H9 (cell line): ENCODE measurements at regions not wholly inside any gene's neighbourhood (a gene's known extent, or its start where the extent isn't known, plus 50 kb on each side); places are given as distances from the start of the nearest gene placed in this dataset.

Experiments
- DNase-seq: peaks from one replicate; pipeline ENCODE4 v3.0.0-alpha.2; 2017
- H2AFZ ChIP-seq: one replicate; pipeline ENCODE4 v1.6.1; 2013; ENCODE audit warnings: mild to moderate bottlenecking, low read length, control low read depth, moderate library complexity
- H2AK5ac ChIP-seq: 2 replicates; pipeline ENCODE4 v1.6.1; 2013; ENCODE audit warnings: low read length, control low read depth, mixed read lengths; ENCODE audit not compliant: insufficient read length
- H2BK120ac ChIP-seq: one replicate; pipeline ENCODE4 v1.6.1; 2013; ENCODE audit warnings: low read depth, mild to moderate bottlenecking, low read length, control low read depth, inconsistent platforms; ENCODE audit not compliant: poor library complexity, severe bottlenecking
- H2BK12ac ChIP-seq: 2 replicates; pipeline ENCODE4 v1.6.1; 2013; ENCODE audit warnings: low read length, control low read depth, mixed read lengths, low read depth; ENCODE audit not compliant: insufficient read length
- H2BK15ac ChIP-seq: 2 replicates; pipeline ENCODE4 v1.6.1; 2013; ENCODE audit warnings: low read depth, low read length, control low read depth
- H2BK20ac ChIP-seq: one replicate; pipeline ENCODE4 v1.6.1; 2013; ENCODE audit warnings: low read depth, mild to moderate bottlenecking, low read length, control low read depth, inconsistent platforms; ENCODE audit not compliant: poor library complexity, severe bottlenecking
- H2BK5ac ChIP-seq: 2 replicates; pipeline ENCODE4 v1.6.1; 2013; ENCODE audit warnings: low read length, control low read depth, mixed read lengths; ENCODE audit not compliant: insufficient read length
- H3K14ac ChIP-seq: 2 replicates; pipeline ENCODE4 v1.6.1; 2013; ENCODE audit warnings: low read length, control low read depth; ENCODE audit not compliant: insufficient read depth
- H3K18ac ChIP-seq: 2 replicates; pipeline ENCODE4 v1.6.1; 2013; ENCODE audit warnings: low read depth, mild to moderate bottlenecking, mixed read lengths, low read length, control low read depth; ENCODE audit not compliant: insufficient read length
- H3K23ac ChIP-seq: 2 replicates; pipeline ENCODE4 v1.6.1; 2013; ENCODE audit warnings: low read length, control low read depth, mixed read lengths, low read depth; ENCODE audit not compliant: insufficient read length
- H3K23me2 ChIP-seq: 2 replicates; pipeline ENCODE4 v1.6.1; 2013; ENCODE audit warnings: low read depth, mild to moderate bottlenecking, mixed read lengths, low read length, control low read depth; ENCODE audit not compliant: insufficient read length, poor library complexity, severe bottlenecking
- H3K27ac ChIP-seq: 2 replicates; pipeline ENCODE4 v1.5.1; 2013; ENCODE audit warnings: low read length, control low read depth, mixed read lengths, low read depth; ENCODE audit not compliant: insufficient read length
- H3K27me3 ChIP-seq: 2 replicates; pipeline ENCODE4 v1.6.1; 2013; ENCODE audit warnings: low read length, control low read depth, inconsistent platforms; ENCODE audit not compliant: insufficient read depth
- H3K4ac ChIP-seq: 2 replicates; pipeline ENCODE4 v1.6.1; 2013; ENCODE audit warnings: low read depth, mild to moderate bottlenecking, control low read depth, inconsistent platforms, low read length, moderate library complexity
- H3K4me1 ChIP-seq: 2 replicates; pipeline ENCODE4 v1.6.1; 2013; ENCODE audit warnings: low read length, control low read depth, inconsistent platforms; ENCODE audit not compliant: insufficient read depth
- H3K4me2 ChIP-seq: 2 replicates; pipeline ENCODE4 v1.6.1; 2013; ENCODE audit warnings: low read length, control low read depth, mixed read lengths; ENCODE audit not compliant: insufficient read length, insufficient read depth
- H3K56ac ChIP-seq: 2 replicates; pipeline ENCODE4 v1.6.1; 2013; ENCODE audit warnings: low read depth, mild to moderate bottlenecking, mixed read lengths, low read length, control low read depth; ENCODE audit not compliant: insufficient read length
- H3K79me1 ChIP-seq: 2 replicates; pipeline ENCODE4 v1.6.1; 2013; ENCODE audit warnings: low read depth, mild to moderate bottlenecking, moderate library complexity, low read length, control low read depth, inconsistent platforms; ENCODE audit not compliant: insufficient read depth, poor library complexity, severe bottlenecking
- H3K79me2 ChIP-seq: 2 replicates; pipeline ENCODE4 v1.6.1; 2013; ENCODE audit warnings: low read length, control low read depth, inconsistent platforms; ENCODE audit not compliant: insufficient read depth
- H3K9ac ChIP-seq: 2 replicates; pipeline ENCODE4 v1.6.1; 2013; ENCODE audit warnings: low read length, control low read depth, mixed read lengths; ENCODE audit not compliant: insufficient read length; ENCODE audit errors: extremely low read depth
- H3K9me3 ChIP-seq: one replicate; pipeline ENCODE4 v1.6.1; 2013; ENCODE audit warnings: low read depth, low read length, inconsistent platforms; ENCODE audit not compliant: control insufficient read depth
- H3T11ph ChIP-seq: one replicate; pipeline ENCODE4 v1.6.1; 2013; ENCODE audit warnings: mild to moderate bottlenecking, low read length, control low read depth, inconsistent platforms
- H4K20me1 ChIP-seq: one replicate; pipeline ENCODE4 v1.6.1; 2013; ENCODE audit not compliant: control insufficient read depth, insufficient read length, insufficient read depth
- H4K5ac ChIP-seq: 2 replicates; pipeline ENCODE4 v1.6.1; 2013; ENCODE audit warnings: low read depth, mild to moderate bottlenecking, mixed read lengths, low read length, control low read depth; ENCODE audit not compliant: insufficient read length
- H4K8ac ChIP-seq: replicated peaks from 2 replicates; pipeline ENCODE4 v1.6.1; 2013; ENCODE audit warnings: low read length, control low read depth, mixed read lengths, low read depth; ENCODE audit not compliant: insufficient read length
- H4K91ac ChIP-seq: 2 replicates; pipeline ENCODE4 v1.6.1; 2013; ENCODE audit warnings: low read depth, mild to moderate bottlenecking, moderate library complexity, mixed read lengths, low read length, control low read depth; ENCODE audit not compliant: insufficient read length
- H3K27ac Mint-ChIP-seq, 3 experiments: 2 replicates in 2 of 3; 3 replicates in 1 of 3; pipeline ENCODE4 v1.8.0; 2020 to 2021; ENCODE audit warnings: mixed read lengths in 3 of 3, mild to moderate bottlenecking in 1 of 3, moderate library complexity in 1 of 3
- H3K27me3 Mint-ChIP-seq: 2 replicates; pipeline ENCODE4 v1.8.0; 2021; ENCODE audit warnings: low read depth, mild to moderate bottlenecking, moderate library complexity, mixed read lengths
- H3K36me3 Mint-ChIP-seq, 3 experiments: 2 replicates in 2 of 3; 3 replicates in 1 of 3; pipeline ENCODE4 v1.8.0; 2020 to 2021; ENCODE audit warnings: low read depth in 3 of 3, mixed read lengths in 3 of 3; ENCODE audit not compliant: insufficient read depth in 1 of 3
- H3K4me1 Mint-ChIP-seq, 2 experiments: 2 replicates each; pipeline ENCODE4 v1.8.0; 2020; ENCODE audit warnings: mixed read lengths in 2 of 2
- H3K4me3 Mint-ChIP-seq, 2 experiments: 2 replicates in 1 of 2; 3 replicates in 1 of 2; pipeline ENCODE4 v1.8.0; 2020 to 2021; ENCODE audit warnings: mild to moderate bottlenecking in 2 of 2, mixed read lengths in 2 of 2, moderate library complexity in 1 of 2
- H3K9me3 Mint-ChIP-seq, 2 experiments: 2 replicates in 1 of 2; 3 replicates in 1 of 2; pipeline ENCODE4 v1.8.0; 2020; ENCODE audit warnings: mild to moderate bottlenecking in 2 of 2, mixed read lengths in 2 of 2, moderate library complexity in 1 of 2
- CTCF ChIP-seq: fragments of 200-600 bp; sonication (generic); conservative IDR thresholded peaks from 3 replicates; pipeline ENCODE4 v1.8.0; 2021; ENCODE audit warnings: antibody characterized with exemption, mild to moderate bottlenecking
- WGBS: extraction: QIAGEN DNeasy Blood & Tissue Kit; methylation state at CpG from one replicate; pipeline ENCODE4 v1.1.7; 2013; ENCODE audit warnings: missing lambda C conversion rate, low lambda C conversion rate, mixed read lengths; ENCODE audit not compliant: insufficient read length; ENCODE audit errors: extremely low coverage; 5-methylcytosine and 5-hydroxymethylcytosine counted together

DNA sequence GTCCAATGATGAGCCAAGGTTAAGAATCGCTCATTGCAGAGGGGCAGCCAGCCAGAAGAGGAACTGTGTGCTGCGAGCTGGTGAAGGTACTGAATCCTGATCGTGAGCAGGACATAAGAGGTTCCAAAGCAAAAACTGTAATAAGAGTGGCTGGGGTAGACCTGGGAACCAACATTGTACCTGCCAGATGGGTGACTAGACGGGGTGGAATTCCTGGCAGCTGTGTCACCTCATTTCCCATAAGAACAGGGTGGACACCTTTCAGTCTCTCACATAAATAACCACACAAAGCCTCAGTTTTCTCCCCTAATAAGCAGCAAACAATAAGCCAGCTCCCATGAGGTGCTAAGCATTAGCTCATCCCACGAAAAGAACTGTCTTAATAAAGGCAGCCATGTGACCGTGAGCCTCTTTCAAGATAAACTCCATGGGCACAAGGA, 290.3 kb downstream of the SOX9 start:
- Histone ChIP-seq H3K9me3 (no peaks in the 10 kb centered on the region), H4K91ac (no peak overlapping the region), H4K8ac (no peak overlapping the region), H2BK12ac (no peak overlapping the region), H3T11ph (no peak overlapping the region), H3K9ac (no peak overlapping the region), H3K23ac (no peak overlapping the region), H3K4ac (no peak overlapping the region), H3K4me2 (no peak overlapping the region), H2AK5ac (no peak overlapping the region), H3K56ac (no peak overlapping the region), H2BK120ac (no peak overlapping the region), H3K23me2 (no peaks in the 10 kb centered on the region), H4K20me1 (no peaks in the 10 kb centered on the region), H2BK5ac (no peak overlapping the region), H3K18ac (no peak overlapping the region), H2BK20ac (no peak overlapping the region), H2AFZ (no peak overlapping the region), H4K5ac (no peak overlapping the region), H3K14ac (no peak overlapping the region), H3K4me1 (peaks cover 3% of the 10 kb centered on the region; the same call in 1 of the 2 replicates), H3K27ac (no peak overlapping the region), H3K79me1 (no peaks in the 10 kb centered on the region), H2BK15ac (no peak overlapping the region), H3K79me2 (no peaks in the 10 kb centered on the region), H3K27me3 (peaks cover 37% of the 10 kb centered on the region; the same call in 1 of the 2 replicates)
- no peak for TF ChIP-seq CTCF
- Mint-ChIP-seq H3K27me3 (peaks cover 47% of the 10 kb centered on the region), H3K36me3 (no peaks in the 10 kb centered on the region; a peak in 2 of 7 replicates), H3K27ac (no peak overlapping the region), H3K4me1 (peaks cover 18 to 24% of the 10 kb centered on the region in 2 experiments), H3K4me3 (no peak overlapping the region), H3K9me3 (no peaks in the 10 kb centered on the region; a peak in 3 of 5 replicates)
- DNase-seq = no peak
- WGBS = no CpG with 5 or more reads among the region's 6 CpGs
